SK-N-SH (cell line): ENCODE measurements at regions not wholly inside any gene's neighbourhood (a gene's known extent, or its start where the extent isn't known, plus 50 kb on each side); places are given as distances from the start of the nearest gene placed in this dataset.

Experiments used
- CTCF ChIA-PET: fragments of 300-600, 350-600 bp; formaldehyde crosslinking; extraction: SDS; loops from one replicate; lab custom pipeline; 2021; lab: Yijun Ruan, JAX
- POLR2A ChIA-PET: fragments of 350-600 bp; sonication (Branson Sonifier 250); formaldehyde crosslinking; extraction: SDS; loops from one replicate; lab custom pipeline; 2020; ENCODE audit warnings: antibody characterized with exemption, inconsistent platforms; lab: Yijun Ruan, JAX
- DNase-seq: peaks from one replicate; pipeline ENCODE4 v3.0.0; 2012
- H2AFZ ChIP-seq: fragments of 200-600 bp; sonication (generic); 2 replicates; pipeline ENCODE4 v1.8.1; 2016; ENCODE audit warnings: antibody characterized with exemption, mild to moderate bottlenecking, low read depth
- H3F3A ChIP-seq: fragments of 200-600 bp; sonication (generic); replicated peaks from 2 replicates; pipeline ENCODE3; 2016; ENCODE audit warnings: antibody characterized with exemption, mild to moderate bottlenecking; ENCODE audit not compliant: insufficient read depth
- H3K27ac ChIP-seq, 2 experiments: fragments of 200-500 bp in 1 of 2; fragments of 200-600 bp in 1 of 2; sonication (Bioruptor generic) in 1 of 2; sonication (generic), shearing (Covaris generic) in 1 of 2; 2 replicates each; pipeline versions ENCODE4 v1.5.1 to v1.6.1; 2014 to 2016; ENCODE audit warnings: low read depth in 2 of 2, inconsistent platforms in 1 of 2, low read length in 1 of 2, mild to moderate bottlenecking in 1 of 2, mixed read lengths in 1 of 2
- H3K27me3 ChIP-seq: fragments of 200-600 bp; sonication (generic), shearing (Covaris generic); 2 replicates; pipeline ENCODE4 v1.6.1; 2016; ENCODE audit warnings: mixed run types; ENCODE audit not compliant: insufficient read depth
- H3K36me3 ChIP-seq, 2 experiments: fragments of 200-500 bp in 1 of 2; fragments of 200-600 bp in 1 of 2; sonication (Bioruptor generic) in 1 of 2; sonication (generic) in 1 of 2; replicated peaks in 1 of 2; 2 replicates each; pipeline versions ENCODE3 to v1.5.1; 2014 to 2016; ENCODE audit warnings: low read length in 1 of 2, mild to moderate bottlenecking in 1 of 2; ENCODE audit not compliant: insufficient read depth in 2 of 2, control insufficient read depth in 1 of 2
- H3K4me1 ChIP-seq, 2 experiments: fragments of 200-500 bp in 1 of 2; fragments of 200-600 bp in 1 of 2; sonication (Bioruptor generic) in 1 of 2; sonication (generic), shearing (Covaris generic) in 1 of 2; 2 replicates each; pipeline versions ENCODE4 v1.5.1 to v1.6.1; 2014 to 2016; ENCODE audit warnings: low read depth in 1 of 2, low read length in 1 of 2, mixed run types in 1 of 2; ENCODE audit not compliant: insufficient read depth in 2 of 2, control insufficient read depth in 1 of 2
- H3K4me2 ChIP-seq: fragments of 200-600 bp; sonication (generic), shearing (Covaris generic); 2 replicates; pipeline ENCODE4 v1.6.1; 2017; ENCODE audit warnings: mixed run types
- H3K4me3 ChIP-seq, 2 experiments: fragments of 200-500 bp in 1 of 2; fragments of 200-600 bp in 1 of 2; sonication (Bioruptor generic) in 1 of 2; sonication (generic), shearing (Covaris generic) in 1 of 2; 2 replicates each; pipeline versions ENCODE4 v1.5.1 to v1.8.1; 2014 to 2016; ENCODE audit warnings: low read depth in 2 of 2, inconsistent platforms in 1 of 2, low read length in 1 of 2, mild to moderate bottlenecking in 1 of 2, mixed read lengths in 1 of 2, moderate library complexity in 1 of 2
- H3K79me2 ChIP-seq: fragments of 200-600 bp; sonication (generic); 2 replicates; pipeline ENCODE4 v1.8.1; 2017; ENCODE audit warnings: mild to moderate bottlenecking; ENCODE audit not compliant: insufficient read depth
- H3K9ac ChIP-seq: fragments of 200-600 bp; sonication (generic); 2 replicates; pipeline ENCODE4 v1.6.1; 2017; ENCODE audit warnings: mixed run types
- H3K9me2 ChIP-seq: fragments of 200-600 bp; sonication (generic); 2 replicates; pipeline ENCODE4 v1.6.1; 2017; ENCODE audit warnings: mixed run types
- H3K9me3 ChIP-seq: fragments of 200-600 bp; sonication (generic); 2 replicates; pipeline ENCODE4 v1.6.1; 2017; ENCODE audit warnings: mixed run types, mild to moderate bottlenecking, moderate library complexity
- H4K20me1 ChIP-seq: fragments of 200-600 bp; sonication (generic); 2 replicates; pipeline ENCODE4 v1.6.1; 2017; ENCODE audit warnings: mild to moderate bottlenecking, mixed run types; ENCODE audit not compliant: insufficient read depth
- ELF1 ChIP-seq: IDR thresholded peaks from 2 replicates; pipeline ENCODE4 v1.4.0; 2012
- EP300 ChIP-seq, 2 experiments: IDR thresholded peaks; 2 replicates each; pipeline versions ENCODE4 v1.4.0 to v1.6.1; 2012; ENCODE audit warnings: borderline replicate concordance in 1 of 2, low read depth in 1 of 2, low read length in 1 of 2
- FOSL2 ChIP-seq: IDR thresholded peaks from 2 replicates; pipeline ENCODE4 v1.4.0; 2012; ENCODE audit warnings: low read depth, mild to moderate bottlenecking, moderate library complexity, borderline replicate concordance
- FOXM1 ChIP-seq: IDR thresholded peaks from 2 replicates; pipeline ENCODE4 v1.4.0; 2012; ENCODE audit warnings: low read depth, mild to moderate bottlenecking
- GATA2 ChIP-seq: sonication (generic); formaldehyde crosslinking; IDR thresholded peaks from 2 replicates; pipeline ENCODE4 v1.5.0; 2020; ENCODE audit warnings: mild to moderate bottlenecking, missing genetic modification reagents
- MEF2A ChIP-seq: IDR thresholded peaks from 2 replicates; pipeline ENCODE4 v1.4.0; 2012; ENCODE audit warnings: low read depth, borderline replicate concordance
- MXI1 ChIP-seq: IDR thresholded peaks from 2 replicates; pipeline ENCODE4 v1.6.1; 2012; ENCODE audit warnings: mild to moderate bottlenecking, low read depth, low read length, improper control_type of control experiment
- NRF1 ChIP-seq: IDR thresholded peaks from 2 replicates; pipeline ENCODE4 v1.6.1; 2012; ENCODE audit warnings: low read depth, mild to moderate bottlenecking, low read length
- RAD21 ChIP-seq: IDR thresholded peaks from 2 replicates; pipeline ENCODE4 v1.6.1; 2012; ENCODE audit warnings: mild to moderate bottlenecking, low read length
- RCOR1 ChIP-seq: fragments of 150-350 bp; IDR thresholded peaks from 2 replicates; pipeline ENCODE4 v1.6.1; 2017; ENCODE audit warnings: antibody characterized with exemption, low read length
- RFX5 ChIP-seq: IDR thresholded peaks from 2 replicates; pipeline ENCODE4 v1.6.1; 2012; ENCODE audit warnings: mild to moderate bottlenecking, improper control_type of control experiment, low read length
- RXRA ChIP-seq: IDR thresholded peaks from 2 replicates; pipeline ENCODE4 v1.4.0; 2012; ENCODE audit warnings: low read depth, mild to moderate bottlenecking, borderline replicate concordance
- SIN3A ChIP-seq: IDR thresholded peaks from 2 replicates; pipeline ENCODE4 v1.6.1; 2012; ENCODE audit warnings: low read depth, mild to moderate bottlenecking, low read length, moderate library complexity, borderline replicate concordance
- TEAD4 ChIP-seq: IDR thresholded peaks from 2 replicates; pipeline ENCODE4 v1.4.0; 2012; ENCODE audit warnings: mild to moderate bottlenecking, borderline replicate concordance; ENCODE audit not compliant: insufficient read depth
- YY1 ChIP-seq: IDR thresholded peaks from 2 replicates; pipeline ENCODE4 v1.4.0; 2012; ENCODE audit warnings: low read depth, mild to moderate bottlenecking
- WGBS: methylation state at CpG from one replicate; pipeline ENCODE4 v1.1.6; 2017; ENCODE audit warnings: low lambda C conversion rate; 5-methylcytosine and 5-hydroxymethylcytosine counted together
- TF ChIP-seq, protein P1 (sequence below): IDR thresholded peaks from 2 replicates; pipeline ENCODE4 v1.6.1; 2012; ENCODE audit warnings: mild to moderate bottlenecking, low read depth, low read length, moderate library complexity
- TF ChIP-seq, protein P2 (sequence below): IDR thresholded peaks from 2 replicates; pipeline ENCODE4 v1.4.0; 2012; ENCODE audit warnings: low read depth
- TF ChIP-seq, protein P3 (sequence below): fragments of 150-350 bp; IDR thresholded peaks from 2 replicates; pipeline ENCODE4 v1.6.1; 2017; ENCODE audit warnings: antibody characterized with exemption, low read length, low read depth, borderline replicate concordance
- TF ChIP-seq, protein P4 (sequence below): IDR thresholded peaks from 2 replicates; pipeline ENCODE4 v1.4.0; 2012; ENCODE audit warnings: low read depth, borderline replicate concordance

DNA sequence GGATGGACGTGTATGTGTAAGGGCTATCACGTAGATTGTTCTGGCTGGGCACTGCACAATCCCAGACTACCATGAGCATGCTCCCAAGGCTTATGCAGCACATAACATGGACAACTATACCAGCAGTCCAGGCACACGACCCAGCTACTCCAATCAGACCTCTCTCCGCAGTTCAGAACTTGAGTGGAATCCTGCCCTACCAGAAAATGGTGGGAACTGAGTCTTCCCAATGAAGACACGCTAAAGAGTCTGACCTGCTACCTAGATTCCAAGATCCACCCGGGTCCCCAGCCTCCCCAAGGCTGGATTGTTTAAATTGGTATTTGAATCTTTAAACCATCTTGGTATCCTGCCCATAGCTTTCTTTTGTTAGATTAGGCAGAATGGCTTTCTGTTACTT lies 251.3 kb upstream of the KAZN start:
- TF ChIP-seq EP300 (IDR thresholded peaks at IDR 0.05; ENCODE audit: borderline replicate concordance in 1 of 2, low read depth in 1 of 2, low read length in 1 of 2) = no peak
- no peak for TF ChIP-seq RAD21
- TF ChIP-seq RFX5 = no peak
- TF ChIP-seq RCOR1 = no peak
- TF ChIP-seq YY1 = no peak
- no peak for TF ChIP-seq FOXM1
- TF ChIP-seq GATA2 = no peak
- TF ChIP-seq FOSL2 = no peak
- TF ChIP-seq TEAD4 = no peak
- no peak for TF ChIP-seq MEF2A
- TF ChIP-seq, protein P1, sequence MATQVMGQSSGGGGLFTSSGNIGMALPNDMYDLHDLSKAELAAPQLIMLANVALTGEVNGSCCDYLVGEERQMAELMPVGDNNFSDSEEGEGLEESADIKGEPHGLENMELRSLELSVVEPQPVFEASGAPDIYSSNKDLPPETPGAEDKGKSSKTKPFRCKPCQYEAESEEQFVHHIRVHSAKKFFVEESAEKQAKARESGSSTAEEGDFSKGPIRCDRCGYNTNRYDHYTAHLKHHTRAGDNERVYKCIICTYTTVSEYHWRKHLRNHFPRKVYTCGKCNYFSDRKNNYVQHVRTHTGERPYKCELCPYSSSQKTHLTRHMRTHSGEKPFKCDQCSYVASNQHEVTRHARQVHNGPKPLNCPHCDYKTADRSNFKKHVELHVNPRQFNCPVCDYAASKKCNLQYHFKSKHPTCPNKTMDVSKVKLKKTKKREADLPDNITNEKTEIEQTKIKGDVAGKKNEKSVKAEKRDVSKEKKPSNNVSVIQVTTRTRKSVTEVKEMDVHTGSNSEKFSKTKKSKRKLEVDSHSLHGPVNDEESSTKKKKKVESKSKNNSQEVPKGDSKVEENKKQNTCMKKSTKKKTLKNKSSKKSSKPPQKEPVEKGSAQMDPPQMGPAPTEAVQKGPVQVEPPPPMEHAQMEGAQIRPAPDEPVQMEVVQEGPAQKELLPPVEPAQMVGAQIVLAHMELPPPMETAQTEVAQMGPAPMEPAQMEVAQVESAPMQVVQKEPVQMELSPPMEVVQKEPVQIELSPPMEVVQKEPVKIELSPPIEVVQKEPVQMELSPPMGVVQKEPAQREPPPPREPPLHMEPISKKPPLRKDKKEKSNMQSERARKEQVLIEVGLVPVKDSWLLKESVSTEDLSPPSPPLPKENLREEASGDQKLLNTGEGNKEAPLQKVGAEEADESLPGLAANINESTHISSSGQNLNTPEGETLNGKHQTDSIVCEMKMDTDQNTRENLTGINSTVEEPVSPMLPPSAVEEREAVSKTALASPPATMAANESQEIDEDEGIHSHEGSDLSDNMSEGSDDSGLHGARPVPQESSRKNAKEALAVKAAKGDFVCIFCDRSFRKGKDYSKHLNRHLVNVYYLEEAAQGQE = no peak
- TF ChIP-seq, protein P2, sequence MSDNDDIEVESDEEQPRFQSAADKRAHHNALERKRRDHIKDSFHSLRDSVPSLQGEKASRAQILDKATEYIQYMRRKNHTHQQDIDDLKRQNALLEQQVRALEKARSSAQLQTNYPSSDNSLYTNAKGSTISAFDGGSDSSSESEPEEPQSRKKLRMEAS = no peak
- TF ChIP-seq, protein P3, sequence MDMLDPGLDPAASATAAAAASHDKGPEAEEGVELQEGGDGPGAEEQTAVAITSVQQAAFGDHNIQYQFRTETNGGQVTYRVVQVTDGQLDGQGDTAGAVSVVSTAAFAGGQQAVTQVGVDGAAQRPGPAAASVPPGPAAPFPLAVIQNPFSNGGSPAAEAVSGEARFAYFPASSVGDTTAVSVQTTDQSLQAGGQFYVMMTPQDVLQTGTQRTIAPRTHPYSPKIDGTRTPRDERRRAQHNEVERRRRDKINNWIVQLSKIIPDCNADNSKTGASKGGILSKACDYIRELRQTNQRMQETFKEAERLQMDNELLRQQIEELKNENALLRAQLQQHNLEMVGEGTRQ = no peak
- no peak for TF ChIP-seq ELF1
- no peak for TF ChIP-seq SIN3A
- TF ChIP-seq, protein P4, sequence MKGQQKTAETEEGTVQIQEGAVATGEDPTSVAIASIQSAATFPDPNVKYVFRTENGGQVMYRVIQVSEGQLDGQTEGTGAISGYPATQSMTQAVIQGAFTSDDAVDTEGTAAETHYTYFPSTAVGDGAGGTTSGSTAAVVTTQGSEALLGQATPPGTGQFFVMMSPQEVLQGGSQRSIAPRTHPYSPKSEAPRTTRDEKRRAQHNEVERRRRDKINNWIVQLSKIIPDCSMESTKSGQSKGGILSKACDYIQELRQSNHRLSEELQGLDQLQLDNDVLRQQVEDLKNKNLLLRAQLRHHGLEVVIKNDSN = no peak
- TF ChIP-seq RXRA = no peak
- TF ChIP-seq NRF1 = no peak
- TF ChIP-seq MXI1 = no peak
- TF ChIP-seq, all 33 proteins: peak for 0
- no peaks in the 10 kb centered on the region for H3K9me3 ChIP-seq
- H3K9me2 ChIP-seq = no peaks in the 10 kb centered on the region
- POLR2A ChIA-PET = no interaction called here
- H3K27ac ChIP-seq = no peak overlapping the region
- H3K27me3 ChIP-seq = no peaks in the 10 kb centered on the region
- H3K4me3 ChIP-seq = no peak overlapping the region; a peak in 1 of 4 replicates
- H3F3A ChIP-seq = no peaks in the 10 kb centered on the region
- no peaks in the 10 kb centered on the region for H3K79me2 ChIP-seq
- WGBS = 5% methylated on average over 6 of the region's 6 CpGs
- DNase-seq = no peak
- H3K4me2 ChIP-seq = no peak overlapping the region
- CTCF ChIA-PET = no interaction called here
- H3K4me1 ChIP-seq = no peaks in the 10 kb centered on the region
- no peaks in the 10 kb centered on the region for H3K36me3 ChIP-seq
- H2AFZ ChIP-seq = no peak overlapping the region
- H4K20me1 ChIP-seq = no peaks in the 10 kb centered on the region
- no peak overlapping the region for H3K9ac ChIP-seq
